IMR-90 (cell line): ENCODE measurements at regions not wholly inside any gene's neighbourhood (a gene's known extent, or its start where the extent isn't known, plus 50 kb on each side); places are given as distances from the start of the nearest gene placed in this dataset.
A peak's percentile ranks its signal among the peaks of the same experiment; 100 is the strongest.

Source experiments
- ATAC-seq: fragments of 200-7000 bp; cut with Tn5 transposase; 2 replicates; pipeline ENCODE4 v1.9.1; 2020; ENCODE audit warnings: low read depth, mild to moderate bottlenecking, moderate library complexity
- BruUV-seq: library from RNA; stranded (reverse); fragments of 400-500 nt; replicated peaks from 2 replicates; lab custom pipeline; 2021; lab: Mats Ljungman, UMichigan
- CTCF ChIA-PET: fragments of 300-600 bp; formaldehyde crosslinking; extraction: SDS; loops from one replicate; lab custom pipeline; 2021; ENCODE audit warnings: antibody characterized with exemption; lab: Yijun Ruan, JAX
- POLR2A ChIA-PET: fragments of 300-600 bp; sonication (Branson Sonifier 250); formaldehyde crosslinking; loops from one replicate; lab custom pipeline; 2022; ENCODE audit warnings: antibody characterized with exemption; ENCODE audit not compliant: unreplicated experiment; lab: Charles Lee
- DNase-seq: peaks from one replicate; pipeline ENCODE4 v3.0.0; 2013
- H2AFZ ChIP-seq: replicated peaks from 2 replicates; pipeline ENCODE3; 2013; ENCODE audit warnings: low read length, mild to moderate bottlenecking; ENCODE audit not compliant: poor library complexity
- H2AK5ac ChIP-seq: 2 replicates; pipeline ENCODE4 v1.6.1; 2013; ENCODE audit warnings: low read depth, low read length, inconsistent platforms
- H2AK9ac ChIP-seq: replicated peaks from 2 replicates; pipeline ENCODE3; 2013; ENCODE audit warnings: mild to moderate bottlenecking, low read depth, low read length, moderate library complexity; ENCODE audit not compliant: poor library complexity
- H2BK120ac ChIP-seq: 2 replicates; pipeline ENCODE4 v1.6.1; 2013; ENCODE audit warnings: low read depth, low read length, inconsistent platforms
- H2BK15ac ChIP-seq: 3 replicates; pipeline ENCODE4 v1.6.1; 2013; ENCODE audit warnings: low read depth, low read length, inconsistent platforms
- H2BK20ac ChIP-seq: 2 replicates; pipeline ENCODE4 v1.6.1; 2013; ENCODE audit warnings: low read depth, mild to moderate bottlenecking, inconsistent platforms, low read length, moderate library complexity
- H2BK5ac ChIP-seq: 2 replicates; pipeline ENCODE4 v1.6.1; 2013; ENCODE audit warnings: mild to moderate bottlenecking, low read depth, low read length, inconsistent platforms; ENCODE audit not compliant: poor library complexity, severe bottlenecking
- H3K14ac ChIP-seq: replicated peaks from 2 replicates; pipeline ENCODE4 v1.6.1; 2013; ENCODE audit warnings: low read depth, low read length, inconsistent platforms
- H3K18ac ChIP-seq: 2 replicates; pipeline ENCODE4 v1.6.1; 2013; ENCODE audit warnings: low read depth, low read length, control low read depth
- H3K23ac ChIP-seq: 2 replicates; pipeline ENCODE4 v1.6.1; 2013; ENCODE audit warnings: low read depth, low read length, inconsistent platforms
- H3K27ac ChIP-seq: 2 replicates; pipeline ENCODE4 v1.5.1; 2013; ENCODE audit warnings: mild to moderate bottlenecking, control low read depth, low read length; ENCODE audit not compliant: insufficient read depth
- H3K27me3 ChIP-seq: 2 replicates; pipeline ENCODE4 v1.6.1; 2013; ENCODE audit warnings: low read length; ENCODE audit not compliant: control insufficient read depth, insufficient read depth
- H3K36me3 ChIP-seq: 2 replicates; pipeline ENCODE4 v1.6.1; 2013; ENCODE audit warnings: low read length, mixed read lengths; ENCODE audit not compliant: control insufficient read depth, insufficient read depth
- H3K4ac ChIP-seq: 2 replicates; pipeline ENCODE4 v1.6.1; 2013; ENCODE audit warnings: low read depth, low read length, inconsistent platforms
- H3K4me1 ChIP-seq: 2 replicates; pipeline ENCODE4 v1.6.1; 2013; ENCODE audit warnings: low read length, mixed read lengths; ENCODE audit not compliant: control insufficient read depth, insufficient read depth
- H3K4me2 ChIP-seq: 2 replicates; pipeline ENCODE4 v1.6.1; 2013; ENCODE audit warnings: low read depth, mild to moderate bottlenecking, control low read depth, low read length, moderate library complexity
- H3K4me3 ChIP-seq: 2 replicates; pipeline ENCODE4 v1.5.1; 2013; ENCODE audit warnings: low read depth, mild to moderate bottlenecking, control low read depth, low read length, moderate library complexity; ENCODE audit not compliant: insufficient read depth
- H3K56ac ChIP-seq: 2 replicates; pipeline ENCODE4 v1.6.1; 2013; ENCODE audit warnings: low read length, inconsistent platforms; ENCODE audit not compliant: insufficient read depth; ENCODE audit errors: extremely low read depth
- H3K79me1 ChIP-seq, 2 experiments: 2 replicates each; pipeline ENCODE4 v1.6.1; 2013; ENCODE audit warnings: low read length in 2 of 2, inconsistent platforms in 1 of 2, low read depth in 1 of 2
- H3K9ac ChIP-seq: 2 replicates; pipeline ENCODE4 v1.6.1; 2013; ENCODE audit warnings: low read depth, low read length, control low read depth
- H3K9me1 ChIP-seq: 2 replicates; pipeline ENCODE4 v1.6.1; 2013; ENCODE audit warnings: low read length, inconsistent platforms; ENCODE audit not compliant: insufficient read depth
- H3K9me3 ChIP-seq: 2 replicates; pipeline ENCODE4 v1.6.1; 2013; ENCODE audit warnings: low read length; ENCODE audit not compliant: control insufficient read depth, insufficient read depth
- H4K20me1 ChIP-seq: 2 replicates; pipeline ENCODE4 v1.6.1; 2013; ENCODE audit warnings: low read length, inconsistent platforms; ENCODE audit not compliant: insufficient read depth
- H4K5ac ChIP-seq: 2 replicates; pipeline ENCODE4 v1.6.1; 2013; ENCODE audit warnings: mild to moderate bottlenecking, low read depth, low read length, control low read depth
- H4K8ac ChIP-seq, 2 experiments: 2 replicates each; pipeline ENCODE4 v1.6.1; 2013; ENCODE audit warnings: low read depth in 2 of 2, low read length in 2 of 2, control low read depth in 1 of 2, inconsistent platforms in 1 of 2
- H4K91ac ChIP-seq: 2 replicates; pipeline ENCODE4 v1.6.1; 2013; ENCODE audit warnings: low read depth, low read length, inconsistent platforms; ENCODE audit not compliant: insufficient read depth
- CTCF ChIP-seq: conservative IDR thresholded peaks from 2 replicates; pipeline ENCODE4 v1.5.1; 2012; ENCODE audit warnings: mild to moderate bottlenecking, low read depth, low read length, improper control_type of control experiment
- MAFK ChIP-seq: IDR thresholded peaks from 2 replicates; pipeline ENCODE4 v1.6.1; 2012; ENCODE audit warnings: low read depth, low read length, improper control_type of control experiment
- NFE2L2 ChIP-seq: fragments of 150-350 bp; IDR thresholded peaks from 2 replicates; pipeline ENCODE4 v1.6.1; 2016; ENCODE audit warnings: low read depth, mild to moderate bottlenecking, low read length
- RFX5 ChIP-seq: IDR thresholded peaks from 2 replicates; pipeline ENCODE4 v1.8.0; 2012; ENCODE audit warnings: low read depth, mild to moderate bottlenecking, low read length, moderate library complexity
- WGBS, 2 experiments: methylation state at CpG; one replicate each; pipeline versions ENCODE4 v1.1.5 to v1.1.7; 2013; ENCODE audit warnings: missing lambda C conversion rate in 2 of 2; ENCODE audit not compliant: insufficient read length in 1 of 2; ENCODE audit errors: extremely low coverage in 2 of 2; 5-methylcytosine and 5-hydroxymethylcytosine counted together
- dilution Hi-C: fragments of 300-500 bp; cut with HindIII; formaldehyde crosslinking; loops from one replicate; pipeline ENCODE4 v1.14.3; 2018; ENCODE audit warnings: low sequenced_read_pairs; ENCODE audit not compliant: unreplicated experiment
- in situ Hi-C: fragments of 300-500 bp; cut with MboI; formaldehyde crosslinking; loops from 3 replicates; pipeline ENCODE4 v1.14.3; 2019; ENCODE audit warnings: low sequenced_read_pairs, inconsistent platforms, mixed read lengths
- intact Hi-C: fragments of 100-400 bp; cut with micrococcal nuclease; formaldehyde crosslinking; loops from 2 replicates; pipeline ENCODE4 v1.10.0; 2022

- no CpG with 5 or more reads among the region's 3 CpGs for WGBS, 2 experiments
- no peaks in the 10 kb centered on the region for H3K9me1 ChIP-seq
These were observed 855.2 kb upstream of the ADGRB3 start for GRCh38 chr6:67779876-67780275.

More at GRCh38 chr6:67779876-67780275, 855.2 kb upstream of the ADGRB3 start:
- DNase-seq (no peak), ATAC-seq (no peak)
- no peak overlapping the region for H3K14ac ChIP-seq
- H3K9ac ChIP-seq = no peak overlapping the region
- intact Hi-C loops (no loop called here), in situ Hi-C loops (no loop called here), dilution Hi-C loops (no loop called here)
- H3K79me1 ChIP-seq = no peaks in the 10 kb centered on the region
- no peak overlapping the region for H3K56ac ChIP-seq
- TF ChIP-seq MAFK (peak; percentile 91), NFE2L2 (peak; percentile 58), RFX5 (no peak), CTCF (no peak)
- no peak overlapping the region for H2BK5ac ChIP-seq
- H2AFZ ChIP-seq = no peak overlapping the region
- ChIA-PET POLR2A (no interaction called here), CTCF (no interaction called here)
- H3K36me3 ChIP-seq = no peaks in the 10 kb centered on the region
- H3K4me2 ChIP-seq = no peak overlapping the region
- no peaks in the 10 kb centered on the region for H4K20me1 ChIP-seq
- no peak overlapping the region for H2AK9ac ChIP-seq
- no peak overlapping the region for H2BK15ac ChIP-seq
- H2BK120ac ChIP-seq = no peak overlapping the region
- BruUV-seq = no TSS peak
- no peak overlapping the region for H2AK5ac ChIP-seq
- H3K4me3 ChIP-seq = no peak overlapping the region
- H3K23ac ChIP-seq = no peak overlapping the region
- no peak overlapping the region for H4K5ac ChIP-seq
- H4K91ac ChIP-seq = no peak overlapping the region
- no peaks in the 10 kb centered on the region for H3K27me3 ChIP-seq
- no peaks in the 10 kb centered on the region for H3K4me1 ChIP-seq
- H3K9me3 ChIP-seq = no peaks in the 10 kb centered on the region; the same call in 1 of the 2 replicates
- no peak overlapping the region for H3K27ac ChIP-seq
- H2BK20ac ChIP-seq = no peak overlapping the region
- H3K4ac ChIP-seq = no peak overlapping the region
- no peak overlapping the region for H4K8ac ChIP-seq
- no peak overlapping the region for H3K18ac ChIP-seq
